DOHH2 (cell line): ENCODE measurements at regions not wholly inside any gene's neighbourhood (a gene's known extent, or its start where the extent isn't known, plus 50 kb on each side); places are given as distances from the start of the nearest gene placed in this dataset.
A peak's percentile ranks its signal among the peaks of the same experiment; 100 is the strongest.

ENCODE experiments used
- H3F3A ChIP-seq: fragments of 200-600 bp; sonication (generic), shearing (Covaris generic); 2 replicates; pipeline ENCODE4 v1.6.0; 2016; ENCODE audit warnings: antibody characterized with exemption, mild to moderate bottlenecking; ENCODE audit not compliant: control insufficient read depth, insufficient read depth
- H3K27ac ChIP-seq: fragments of 200-600 bp; sonication (generic); 2 replicates; pipeline ENCODE4 v1.5.1; 2014; ENCODE audit warnings: low read depth, mild to moderate bottlenecking, low read length, moderate library complexity
- H3K27me3 ChIP-seq: fragments of 200-600 bp; sonication (generic); 2 replicates; pipeline ENCODE4 v1.6.1; 2014; ENCODE audit warnings: mild to moderate bottlenecking, low read length, mixed read lengths; ENCODE audit not compliant: control insufficient read depth
- H3K36me3 ChIP-seq: fragments of 200-600 bp; sonication (generic); 2 replicates; pipeline ENCODE4 v1.6.1; 2014; ENCODE audit warnings: mild to moderate bottlenecking, low read length, moderate library complexity, mixed read lengths; ENCODE audit not compliant: control insufficient read depth
- H3K4me1 ChIP-seq: fragments of 200-600 bp; sonication (generic); 2 replicates; pipeline ENCODE4 v1.6.1; 2014; ENCODE audit warnings: mild to moderate bottlenecking, low read length, mixed read lengths; ENCODE audit not compliant: control insufficient read depth
- H3K4me2 ChIP-seq: fragments of 200-600 bp; sonication (generic); 2 replicates; pipeline ENCODE4 v1.6.0; 2014; ENCODE audit warnings: mild to moderate bottlenecking, low read length, moderate library complexity
- H3K4me3 ChIP-seq: fragments of 200-600 bp; sonication (generic); 2 replicates; pipeline ENCODE4 v1.5.1; 2014; ENCODE audit warnings: mild to moderate bottlenecking, low read length, mixed read lengths
- H3K79me2 ChIP-seq: fragments of 200-600 bp; sonication (generic); 2 replicates; pipeline ENCODE4 v1.6.1; 2014; ENCODE audit warnings: mild to moderate bottlenecking, low read length, mixed read lengths; ENCODE audit not compliant: control insufficient read depth
- H3K9me2 ChIP-seq: fragments of 200-600 bp; sonication (generic); replicated peaks from 2 replicates; pipeline ENCODE4 v1.6.1; 2014; ENCODE audit warnings: mild to moderate bottlenecking, low read length, mixed read lengths; ENCODE audit not compliant: control insufficient read depth
- H3K9me3 ChIP-seq: fragments of 200-600 bp; sonication (generic); 2 replicates; pipeline ENCODE4 v1.6.1; 2014; ENCODE audit warnings: antibody characterized with exemption, low read length, mixed read lengths; ENCODE audit not compliant: control insufficient read depth, insufficient read depth
- H4K20me1 ChIP-seq: fragments of 200-600 bp; sonication (generic); 2 replicates; pipeline ENCODE4 v1.6.0; 2014; ENCODE audit warnings: low read depth, mild to moderate bottlenecking, antibody characterized with exemption, low read length, moderate library complexity; ENCODE audit not compliant: control insufficient read depth, insufficient read depth
- EZH2phosphoT487 ChIP-seq: fragments of 200-600 bp; sonication (generic); IDR thresholded peaks from 2 replicates; pipeline ENCODE4 v1.6.1; 2017; ENCODE audit warnings: borderline replicate concordance, mild to moderate bottlenecking, antibody characterized with exemption, low read length, moderate library complexity, mixed read lengths
- TF ChIP-seq, protein P1 (sequence below): fragments of 200-600 bp; sonication (generic); IDR thresholded peaks from one replicate; pipeline ENCODE4 v1.5.1; 2014; ENCODE audit warnings: antibody characterized with exemption, mild to moderate bottlenecking, low read depth, low read length; ENCODE audit not compliant: poor library complexity, severe bottlenecking

DNA sequence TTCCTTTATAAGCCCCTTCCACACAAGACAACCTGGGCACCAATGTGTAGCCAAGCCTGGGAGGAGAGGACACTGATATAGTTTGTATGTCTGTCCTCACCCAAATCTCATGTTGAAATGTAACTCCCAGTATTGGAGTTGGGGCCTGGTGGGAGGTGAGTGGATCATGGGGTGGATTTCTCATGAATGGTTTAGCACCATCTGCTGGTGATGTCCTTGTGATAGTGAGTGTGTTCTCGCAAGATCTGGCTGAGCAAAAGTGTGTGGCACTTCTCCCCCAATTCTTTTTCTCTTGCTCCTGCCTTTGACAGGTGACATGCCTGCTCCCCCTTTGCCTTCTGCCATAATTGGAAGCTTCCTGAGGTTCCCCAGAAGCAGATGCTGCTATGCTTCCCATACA is 135.8 kb downstream of the USP31 start:
- H4K20me1 ChIP-seq, result no peaks in the 10 kb centered on the region
- no peaks in the 10 kb centered on the region for H3K36me3 ChIP-seq
- no peaks in the 10 kb centered on the region for H3K4me1 ChIP-seq
- H3F3A ChIP-seq, result no peaks in the 10 kb centered on the region
- peaks cover 11% of the 10 kb centered on the region; the same call in 1 of the 2 replicates for H3K27me3 ChIP-seq
- no peak overlapping the region for H3K27ac ChIP-seq
- H3K9me3 ChIP-seq, result no peaks in the 10 kb centered on the region
- no peaks in the 10 kb centered on the region for H3K79me2 ChIP-seq
- H3K9me2 ChIP-seq, result no peaks in the 10 kb centered on the region
- TF ChIP-seq, protein P1, sequence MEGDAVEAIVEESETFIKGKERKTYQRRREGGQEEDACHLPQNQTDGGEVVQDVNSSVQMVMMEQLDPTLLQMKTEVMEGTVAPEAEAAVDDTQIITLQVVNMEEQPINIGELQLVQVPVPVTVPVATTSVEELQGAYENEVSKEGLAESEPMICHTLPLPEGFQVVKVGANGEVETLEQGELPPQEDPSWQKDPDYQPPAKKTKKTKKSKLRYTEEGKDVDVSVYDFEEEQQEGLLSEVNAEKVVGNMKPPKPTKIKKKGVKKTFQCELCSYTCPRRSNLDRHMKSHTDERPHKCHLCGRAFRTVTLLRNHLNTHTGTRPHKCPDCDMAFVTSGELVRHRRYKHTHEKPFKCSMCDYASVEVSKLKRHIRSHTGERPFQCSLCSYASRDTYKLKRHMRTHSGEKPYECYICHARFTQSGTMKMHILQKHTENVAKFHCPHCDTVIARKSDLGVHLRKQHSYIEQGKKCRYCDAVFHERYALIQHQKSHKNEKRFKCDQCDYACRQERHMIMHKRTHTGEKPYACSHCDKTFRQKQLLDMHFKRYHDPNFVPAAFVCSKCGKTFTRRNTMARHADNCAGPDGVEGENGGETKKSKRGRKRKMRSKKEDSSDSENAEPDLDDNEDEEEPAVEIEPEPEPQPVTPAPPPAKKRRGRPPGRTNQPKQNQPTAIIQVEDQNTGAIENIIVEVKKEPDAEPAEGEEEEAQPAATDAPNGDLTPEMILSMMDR, result peak; percentile 49
- TF ChIP-seq EZH2phosphoT487, result no peak
- H3K4me3 ChIP-seq, result no peak overlapping the region
- H3K4me2 ChIP-seq, result no peak overlapping the region

DNA sequence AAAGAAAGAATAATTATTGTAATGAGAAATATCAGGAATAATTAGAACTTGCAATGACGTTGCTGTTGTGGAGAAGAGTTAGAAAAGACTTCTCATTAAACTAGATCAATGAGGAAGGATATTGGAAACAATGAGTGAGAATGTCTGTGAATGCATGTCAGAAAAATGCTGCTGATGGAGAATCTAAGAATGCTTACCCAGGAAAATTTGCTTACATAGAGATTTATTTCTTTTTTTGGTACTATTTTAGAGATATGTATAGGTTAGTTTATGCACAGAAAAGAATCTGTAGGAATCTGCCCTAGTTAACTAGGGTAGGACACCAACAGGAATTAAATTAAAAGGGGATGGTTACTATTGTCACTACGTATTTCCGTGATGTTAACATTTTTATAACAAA is 140.2 kb downstream of the USP31 start:
- no peaks in the 10 kb centered on the region for H3K4me1 ChIP-seq
- TF ChIP-seq EZH2phosphoT487, result no peak
- TF ChIP-seq, protein P1, result no peak
- no peaks in the 10 kb centered on the region for H3K79me2 ChIP-seq
- no peaks in the 10 kb centered on the region for H3K36me3 ChIP-seq
- H4K20me1 ChIP-seq, result no peaks in the 10 kb centered on the region
- no peak overlapping the region for H3K4me2 ChIP-seq
- H3K27ac ChIP-seq, result no peak overlapping the region
- no peak overlapping the region for H3K4me3 ChIP-seq
- H3K27me3 ChIP-seq, result peaks cover 8% of the 10 kb centered on the region; the same call in 1 of the 2 replicates
- H3F3A ChIP-seq, result no peaks in the 10 kb centered on the region
- no peaks in the 10 kb centered on the region for H3K9me2 ChIP-seq
- H3K9me3 ChIP-seq, result no peaks in the 10 kb centered on the region

DNA sequence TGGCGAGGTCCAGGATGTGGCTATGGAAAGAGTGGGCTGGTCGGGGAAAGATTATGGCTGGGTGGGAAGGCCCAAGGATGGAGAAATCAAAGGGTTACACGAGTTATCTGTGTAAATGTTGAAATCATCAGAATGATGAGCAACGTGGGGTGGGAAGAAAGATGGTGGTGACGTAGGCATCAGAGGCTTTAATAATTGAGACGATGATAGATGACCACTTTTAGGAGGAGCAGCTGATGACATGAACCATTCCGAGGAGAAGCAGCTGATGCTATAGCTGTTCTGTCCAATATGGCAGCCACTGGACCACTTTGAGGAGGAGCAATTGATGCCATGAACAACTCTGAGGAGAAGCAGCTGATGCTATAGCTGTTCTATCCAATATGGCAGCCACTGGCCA is 141.2 kb downstream of the USP31 start:
- H3K4me1 ChIP-seq, result no peaks in the 10 kb centered on the region
- H3K4me3 ChIP-seq, result no peak overlapping the region
- H3K27me3 ChIP-seq, result peaks cover 8% of the 10 kb centered on the region; the same call in 1 of the 2 replicates
- H3K4me2 ChIP-seq, result no peak overlapping the region
- H3K79me2 ChIP-seq, result no peaks in the 10 kb centered on the region
- no peaks in the 10 kb centered on the region for H3F3A ChIP-seq
- no peaks in the 10 kb centered on the region for H4K20me1 ChIP-seq
- no peaks in the 10 kb centered on the region for H3K9me3 ChIP-seq
- H3K36me3 ChIP-seq, result no peaks in the 10 kb centered on the region
- no peak overlapping the region for H3K27ac ChIP-seq
- no peak for TF ChIP-seq EZH2phosphoT487
- TF ChIP-seq, protein P1, result no peak
- H3K9me2 ChIP-seq, result no peaks in the 10 kb centered on the region
